BLaER1 (cell line): ENCODE measurements at regions not wholly inside any gene's neighbourhood (a gene's known extent, or its start where the extent isn't known, plus 50 kb on each side); places are given as distances from the start of the nearest gene placed in this dataset.
A peak's percentile ranks its signal among the peaks of the same experiment; 100 is the strongest.

Source experiments
- H3K27ac ChIP-seq: shearing (Covaris generic); formaldehyde crosslinking; 2 replicates; pipeline ENCODE4 v1.8.1; 2022
- H3K27me3 ChIP-seq: shearing (Covaris generic); formaldehyde crosslinking; 2 replicates; pipeline ENCODE4 v1.8.1; 2022
- H3K36me3 ChIP-seq: shearing (Covaris generic); formaldehyde crosslinking; 2 replicates; pipeline ENCODE4 v1.8.1; 2022
- H3K4me1 ChIP-seq: shearing (Covaris generic); formaldehyde crosslinking; 2 replicates; pipeline ENCODE4 v1.8.1; 2022
- H3K4me2 ChIP-seq: shearing (Covaris generic); formaldehyde crosslinking; 2 replicates; pipeline ENCODE4 v1.8.1; 2022
- H3K4me3 ChIP-seq: shearing (Covaris generic); formaldehyde crosslinking; 2 replicates; pipeline ENCODE4 v1.8.1; 2022
- H3K9ac ChIP-seq: shearing (Covaris generic); formaldehyde crosslinking; 2 replicates; pipeline ENCODE4 v1.8.1; 2022
- H3K9me3 ChIP-seq: shearing (Covaris generic); formaldehyde crosslinking; 2 replicates; pipeline ENCODE4 v1.8.1; 2022
- H4K20me1 ChIP-seq: shearing (Covaris generic); formaldehyde crosslinking; 2 replicates; pipeline ENCODE4 v1.8.1; 2022
- Cebpa-rat ChIP-seq: shearing (Covaris generic); IDR thresholded peaks from 2 replicates; pipeline ENCODE4 v1.8.1; 2022

- Histone ChIP-seq H3K27ac (no peak overlapping the region), H3K9ac (no peak overlapping the region), H3K4me3 (no peak overlapping the region), H3K36me3 (no peaks in the 10 kb centered on the region), H3K4me2 (0 out of 2 replicates have a peak overlapping the region, but pooled peaks have one; percentile 65), H4K20me1 (no peaks in the 10 kb centered on the region), H3K4me1 (peaks cover 50% of the 10 kb centered on the region), H3K27me3 (no peaks in the 10 kb centered on the region), H3K9me3 (peaks cover 30% of the 10 kb centered on the region)
- TF ChIP-seq Cebpa-rat: no peak
Observed at GRCh38 chr5:4013106-4013898, 417.7 kb downstream of the IRX1 start.

- H3K27me3 ChIP-seq: no peaks in the 10 kb centered on the region
- peak overlapping the region; percentile 65 for H3K27ac ChIP-seq
- peaks cover 42% of the 10 kb centered on the region for H3K9me3 ChIP-seq
- H3K4me2 ChIP-seq: peak overlapping the region; percentile 80
- peak overlapping the region; percentile 46; the same call in 1 of the 2 replicates for H3K4me3 ChIP-seq
- no peak for TF ChIP-seq Cebpa-rat
- no peaks in the 10 kb centered on the region; the same call in 1 of the 2 replicates for H3K36me3 ChIP-seq
- H4K20me1 ChIP-seq: no peaks in the 10 kb centered on the region
- peaks cover 74% of the 10 kb centered on the region for H3K4me1 ChIP-seq
- H3K9ac ChIP-seq: peak overlapping the region; percentile 55; the same call in 1 of the 2 replicates
Observed at GRCh38 chr5:4015709-4016108, 420.1 kb downstream of the IRX1 start.

DNA sequence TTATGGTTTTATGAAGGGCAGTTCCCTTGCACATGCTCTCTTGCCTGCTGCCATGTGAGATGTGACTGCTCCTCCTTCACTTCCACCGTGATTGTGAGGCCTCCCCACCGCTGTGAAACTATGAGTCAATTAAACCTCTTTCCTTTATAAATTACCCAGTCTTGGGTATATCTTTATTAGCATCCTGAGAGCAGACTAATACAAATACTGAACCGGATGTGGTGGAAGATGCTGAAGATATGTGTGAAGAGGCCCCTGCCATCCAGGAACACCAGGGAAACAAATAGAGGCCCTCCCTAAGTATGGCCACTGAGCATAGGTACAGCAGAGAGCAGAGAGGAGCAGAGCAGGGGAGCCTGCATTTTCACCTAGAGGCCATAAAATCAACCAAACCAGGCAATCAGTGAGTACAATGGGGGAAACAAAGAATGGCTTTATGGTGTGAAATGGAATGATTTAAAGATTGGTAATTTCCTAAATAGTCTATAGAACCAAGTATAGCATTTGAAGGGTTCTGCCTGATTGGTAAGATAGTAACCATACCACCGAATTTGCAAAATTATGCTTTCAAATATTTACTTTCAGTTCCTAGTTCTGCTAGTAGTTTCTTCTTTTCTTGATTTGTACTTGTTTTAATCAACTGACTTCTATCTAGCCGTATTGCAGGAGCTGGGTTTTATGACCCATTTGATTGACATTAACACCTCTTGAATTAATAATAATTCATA is 421.6 kb downstream of the IRX1 start:
- H4K20me1 ChIP-seq: no peaks in the 10 kb centered on the region
- H3K4me2 ChIP-seq: peak overlapping the region; percentile 80
- H3K4me3 ChIP-seq: peak overlapping the region; percentile 8; the same call in 1 of the 2 replicates
- no peaks in the 10 kb centered on the region; the same call in 1 of the 2 replicates for H3K36me3 ChIP-seq
- peak overlapping the region; percentile 65; the same call in 1 of the 2 replicates for H3K27ac ChIP-seq
- peaks cover 37% of the 10 kb centered on the region for H3K9me3 ChIP-seq
- no peak overlapping the region for H3K9ac ChIP-seq
- peaks cover 89% of the 10 kb centered on the region for H3K4me1 ChIP-seq
- H3K27me3 ChIP-seq: no peaks in the 10 kb centered on the region
- no peak for TF ChIP-seq Cebpa-rat

- Histone ChIP-seq H3K9me3 (peaks cover 33% of the 10 kb centered on the region), H3K4me2 (peak overlapping the region; percentile 28; the same call in 1 of the 2 replicates)
Observed at GRCh38 chr5:4018007-4018406, 422.4 kb downstream of the IRX1 start.

GRCh38 chr5:4019009-4019769 is 423.6 kb downstream of the IRX1 start:
- H3K27ac ChIP-seq: peak overlapping the region; percentile 92; the same call in 1 of the 2 replicates
- H3K4me2 ChIP-seq: peak overlapping the region; percentile 85; the same call in 1 of the 2 replicates
- peaks cover 33% of the 10 kb centered on the region for H3K9me3 ChIP-seq
- H3K4me3 ChIP-seq: no peak overlapping the region
- H3K36me3 ChIP-seq: no peaks in the 10 kb centered on the region; the same call in 1 of the 2 replicates
- TF ChIP-seq Cebpa-rat: no peak
- H3K27me3 ChIP-seq: no peaks in the 10 kb centered on the region
- H3K9ac ChIP-seq: no peak overlapping the region
- H3K4me1 ChIP-seq: peaks cover 96% of the 10 kb centered on the region
- no peaks in the 10 kb centered on the region for H4K20me1 ChIP-seq

More at GRCh38 chr5:4018007-4018406, 422.4 kb downstream of the IRX1 start:
- Histone ChIP-seq H3K9ac (no peak overlapping the region), H3K4me3 (no peak overlapping the region), H3K27ac (peak overlapping the region; percentile 5; the same call in 1 of the 2 replicates), H3K4me1 (peaks cover 96% of the 10 kb centered on the region), H3K36me3 (no peaks in the 10 kb centered on the region; the same call in 1 of the 2 replicates), H4K20me1 (no peaks in the 10 kb centered on the region), H3K27me3 (no peaks in the 10 kb centered on the region)
- no peak for TF ChIP-seq Cebpa-rat

DNA sequence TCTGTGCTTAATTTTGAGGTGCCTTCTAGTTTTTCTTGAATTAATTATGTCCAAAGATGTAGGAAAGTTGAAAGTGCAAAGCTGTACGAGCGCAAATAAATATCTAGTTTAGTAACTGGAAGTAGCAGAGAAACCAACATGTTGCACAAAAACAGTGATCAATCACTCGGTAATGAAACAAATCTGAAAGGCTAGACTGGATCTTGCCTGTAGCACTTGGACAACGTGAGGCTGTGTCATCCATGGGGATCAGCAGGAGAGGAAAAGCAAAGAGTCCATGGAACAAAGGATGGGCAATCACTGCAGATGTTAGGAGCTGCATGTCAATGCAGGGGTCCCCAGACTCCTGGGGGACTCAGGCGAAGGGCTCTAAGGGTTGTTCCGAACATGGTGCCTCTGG is 424.2 kb downstream of the IRX1 start:
- no peaks in the 10 kb centered on the region; the same call in 1 of the 2 replicates for H3K36me3 ChIP-seq
- TF ChIP-seq Cebpa-rat: no peak
- H3K4me1 ChIP-seq: peaks cover 97% of the 10 kb centered on the region
- H3K9ac ChIP-seq: no peak overlapping the region
- peaks cover 33% of the 10 kb centered on the region for H3K9me3 ChIP-seq
- no peaks in the 10 kb centered on the region for H3K27me3 ChIP-seq
- peak overlapping the region; percentile 85 for H3K4me2 ChIP-seq
- H3K4me3 ChIP-seq: no peak overlapping the region
- H3K27ac ChIP-seq: peak overlapping the region; percentile 92
- H4K20me1 ChIP-seq: no peaks in the 10 kb centered on the region

DNA sequence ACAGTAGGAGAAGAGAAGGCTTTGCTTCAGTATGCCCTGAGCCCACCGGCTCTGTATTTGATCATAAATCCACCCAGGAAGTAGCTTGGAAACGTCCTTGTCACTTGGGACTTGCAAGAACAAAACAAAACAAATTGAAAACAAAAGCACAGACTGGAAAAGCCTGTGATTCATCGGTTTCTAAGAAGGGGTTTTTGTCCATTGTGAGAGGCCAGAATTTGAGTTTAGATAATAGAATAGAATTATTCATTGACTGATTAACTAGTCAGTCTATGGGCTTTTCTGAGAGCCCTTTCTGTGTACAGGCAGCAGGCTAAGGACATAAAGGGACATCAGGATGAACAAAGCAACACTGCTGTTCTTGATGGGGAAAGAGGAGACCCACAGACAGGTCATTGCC is 424.8 kb downstream of the IRX1 start:
- no peaks in the 10 kb centered on the region for H4K20me1 ChIP-seq
- TF ChIP-seq Cebpa-rat: no peak
- H3K9ac ChIP-seq: no peak overlapping the region
- peak overlapping the region; percentile 85 for H3K4me2 ChIP-seq
- H3K27me3 ChIP-seq: no peaks in the 10 kb centered on the region
- H3K4me1 ChIP-seq: peaks cover 100% of the 10 kb centered on the region
- peaks cover 39% of the 10 kb centered on the region for H3K9me3 ChIP-seq
- H3K27ac ChIP-seq: peak overlapping the region; percentile 92
- no peaks in the 10 kb centered on the region; the same call in 1 of the 2 replicates for H3K36me3 ChIP-seq
- H3K4me3 ChIP-seq: no peak overlapping the region

- Histone ChIP-seq H3K4me3 (0 out of 2 replicates have a peak overlapping the region, but pooled peaks have one; percentile 31), H3K27ac (peak overlapping the region; percentile 92), H3K9me3 (peaks cover 30% of the 10 kb centered on the region), H3K36me3 (no peaks in the 10 kb centered on the region; the same call in 1 of the 2 replicates), H4K20me1 (no peaks in the 10 kb centered on the region), H3K4me2 (peak overlapping the region; percentile 85), H3K4me1 (peaks cover 98% of the 10 kb centered on the region), H3K9ac (peak overlapping the region; percentile 68; the same call in 1 of the 2 replicates), H3K27me3 (no peaks in the 10 kb centered on the region)
- TF ChIP-seq Cebpa-rat: no peak
Observed at GRCh38 chr5:4022056-4022670, 426.5 kb downstream of the IRX1 start.
